Endothelial cell of umbilical vein (primary cell): ENCODE measurements at regions not wholly inside any gene's neighbourhood (a gene's known extent, or its start where the extent isn't known, plus 50 kb on each side); places are given as distances from the start of the nearest gene placed in this dataset.

ENCODE experiments used
- BruUV-seq: library from RNA; stranded (reverse); fragments of 400-500 nt; replicated peaks from 2 replicates; lab custom pipeline; 2021; lab: Mats Ljungman, UMichigan
- CTCF ChIA-PET: fragments of 300-600, 350-600 bp; sonication (Branson Sonifier 250); formaldehyde crosslinking; loops from one replicate; lab custom pipeline; 2021; ENCODE audit warnings: antibody characterized with exemption, inconsistent platforms; lab: Charles Lee
- POLR2A ChIA-PET: fragments of 300-600, 350-600 bp; sonication (Branson Sonifier 250); formaldehyde crosslinking; loops from one replicate; lab custom pipeline; 2021; ENCODE audit warnings: antibody characterized with exemption, inconsistent platforms; lab: Charles Lee
- DNase-seq: peaks from one replicate; pipeline ENCODE4 v3.0.0-alpha.2; 2011; ENCODE audit warnings: low read depth, low spot score
- FAIRE-seq: peaks from 2 replicates; lab custom pipeline; 2011; peaks lifted over from hg19 to GRCh38; lab: Jason Lieb, UNC
- H2AFZ ChIP-seq: 2 replicates; pipeline ENCODE4 v1.6.0; 2012; ENCODE audit warnings: low read depth, low read length, control low read depth, inconsistent platforms
- H3K27ac ChIP-seq: 2 replicates; pipeline ENCODE4 v1.5.1; 2011; ENCODE audit warnings: low read depth, mild to moderate bottlenecking, control low read depth, low read length, moderate library complexity; ENCODE audit not compliant: insufficient read depth
- H3K27me3 ChIP-seq, 2 experiments: 2 replicates each; pipeline versions ENCODE4 v1.6.0 to v1.6.1; 2011; ENCODE audit warnings: low read length in 2 of 2, mixed read lengths in 1 of 2; ENCODE audit not compliant: control insufficient read depth in 2 of 2, insufficient read depth in 2 of 2
- H3K36me3 ChIP-seq, 2 experiments: 2 replicates in 1 of 2; 3 replicates in 1 of 2; pipeline ENCODE4 v1.5.1; 2011; ENCODE audit warnings: low read length in 2 of 2, mild to moderate bottlenecking in 1 of 2, moderate library complexity in 1 of 2; ENCODE audit not compliant: control insufficient read depth in 2 of 2, insufficient read depth in 2 of 2; ENCODE audit errors: extremely low read depth in 1 of 2
- H3K4me1 ChIP-seq: 3 replicates; pipeline ENCODE4 v1.5.1; 2011; ENCODE audit warnings: mild to moderate bottlenecking, low read length; ENCODE audit not compliant: control insufficient read depth, insufficient read depth; ENCODE audit errors: extremely low read depth
- H3K4me2 ChIP-seq: 2 replicates; pipeline ENCODE4 v1.6.1; 2011; ENCODE audit warnings: low read length, control low read depth, mixed read lengths; ENCODE audit not compliant: insufficient read depth
- H3K4me3 ChIP-seq, 3 experiments: fragments of 200-600 bp in 1 of 3; sonication (generic), shearing (Covaris generic) in 1 of 3; replicated peaks in 1 of 3; 2 replicates each; pipeline ENCODE4 v1.5.1; 2011 to 2016; ENCODE audit warnings: control low read depth in 3 of 3, low read length in 3 of 3, mild to moderate bottlenecking in 2 of 3, inconsistent platforms in 1 of 3, low read depth in 1 of 3, moderate library complexity in 1 of 3; ENCODE audit not compliant: insufficient read depth in 1 of 3
- H3K79me2 ChIP-seq: 2 replicates; pipeline ENCODE4 v1.6.0; 2012; ENCODE audit warnings: low read length, inconsistent platforms; ENCODE audit not compliant: control insufficient read depth, insufficient read depth
- H3K9ac ChIP-seq: replicated peaks from 2 replicates; pipeline ENCODE3; 2011; ENCODE audit warnings: low read length, control low read depth; ENCODE audit not compliant: insufficient read depth; ENCODE audit errors: extremely low read depth
- H3K9me1 ChIP-seq: replicated peaks from 3 replicates; pipeline ENCODE4 v1.6.0; 2011; ENCODE audit warnings: mild to moderate bottlenecking, low read length; ENCODE audit not compliant: control insufficient read depth, insufficient read depth; ENCODE audit errors: extremely low read depth
- H3K9me3 ChIP-seq: replicated peaks from 2 replicates; pipeline ENCODE4 v1.5.1; 2012; ENCODE audit warnings: low read length, inconsistent platforms; ENCODE audit not compliant: control insufficient read depth, insufficient read depth
- H4K20me1 ChIP-seq: replicated peaks from 2 replicates; pipeline ENCODE3; 2011; ENCODE audit warnings: mild to moderate bottlenecking, low read length; ENCODE audit not compliant: control insufficient read depth, insufficient read depth; ENCODE audit errors: extremely low read depth
- CTCF ChIP-seq, 2 donors: IDR thresholded peaks; 1 replicate in 1 of 2; 2 replicates in 1 of 2; pipeline ENCODE4 v1.5.1; 2011; ENCODE audit warnings: low read length in 2 of 2, mild to moderate bottlenecking in 2 of 2, moderate library complexity in 2 of 2, control low read depth in 1 of 2, inconsistent platforms in 1 of 2, low read depth in 1 of 2; ENCODE audit not compliant: insufficient read depth in 1 of 2; ENCODE audit errors: extremely low read depth in 1 of 2
- EZH2 ChIP-seq: IDR thresholded peaks from 2 replicates; pipeline ENCODE4 v1.6.1; 2012; ENCODE audit warnings: borderline replicate concordance, low read depth, mild to moderate bottlenecking, moderate library complexity, low read length, inconsistent platforms; ENCODE audit not compliant: severe bottlenecking
- FOS ChIP-seq: IDR thresholded peaks from 2 replicates; pipeline ENCODE4 v1.6.1; 2011; ENCODE audit warnings: mild to moderate bottlenecking, low read length, moderate library complexity, borderline replicate concordance; ENCODE audit not compliant: insufficient read depth
- GATA2 ChIP-seq: IDR thresholded peaks from 2 replicates; pipeline ENCODE4 v1.7.0; 2011; ENCODE audit warnings: low read depth, mild to moderate bottlenecking, moderate library complexity, mixed read lengths, low read length; ENCODE audit not compliant: insufficient read length, insufficient read depth
- JUN ChIP-seq: IDR thresholded peaks from 2 replicates; pipeline ENCODE4 v1.6.1; 2011; ENCODE audit warnings: borderline replicate concordance, low read depth; ENCODE audit not compliant: insufficient read length, insufficient read depth
- MAX ChIP-seq: IDR thresholded peaks from 2 replicates; pipeline ENCODE4 v1.6.1; 2011; ENCODE audit not compliant: insufficient read depth, insufficient read length
- MYC ChIP-seq: IDR thresholded peaks from one replicate; pipeline ENCODE4 v1.6.1; 2011; ENCODE audit warnings: mild to moderate bottlenecking, low read depth, low read length
- POLR2A ChIP-seq: IDR thresholded peaks from 2 replicates; pipeline ENCODE4 v1.6.1; 2012; ENCODE audit warnings: low read depth, mild to moderate bottlenecking, control low read depth, low read length
- POLR2AphosphoS5 ChIP-seq: IDR thresholded peaks from 2 replicates; pipeline ENCODE4 v1.6.1; 2012; ENCODE audit warnings: low read depth, mild to moderate bottlenecking, control low read depth, low read length, moderate library complexity; ENCODE audit not compliant: insufficient read depth
- dilution Hi-C: fragments of 300-500 bp; cut with MboI; formaldehyde crosslinking; loops from one replicate; pipeline ENCODE4 v1.15.0; 2019; ENCODE audit warnings: low sequenced_read_pairs; ENCODE audit not compliant: extremely low pct_ligation_motif_present
- intact Hi-C: fragments of 100-400 bp; cut with micrococcal nuclease; formaldehyde crosslinking; loops from one replicate; pipeline ENCODE4 v1.10.0; 2022

DNA sequence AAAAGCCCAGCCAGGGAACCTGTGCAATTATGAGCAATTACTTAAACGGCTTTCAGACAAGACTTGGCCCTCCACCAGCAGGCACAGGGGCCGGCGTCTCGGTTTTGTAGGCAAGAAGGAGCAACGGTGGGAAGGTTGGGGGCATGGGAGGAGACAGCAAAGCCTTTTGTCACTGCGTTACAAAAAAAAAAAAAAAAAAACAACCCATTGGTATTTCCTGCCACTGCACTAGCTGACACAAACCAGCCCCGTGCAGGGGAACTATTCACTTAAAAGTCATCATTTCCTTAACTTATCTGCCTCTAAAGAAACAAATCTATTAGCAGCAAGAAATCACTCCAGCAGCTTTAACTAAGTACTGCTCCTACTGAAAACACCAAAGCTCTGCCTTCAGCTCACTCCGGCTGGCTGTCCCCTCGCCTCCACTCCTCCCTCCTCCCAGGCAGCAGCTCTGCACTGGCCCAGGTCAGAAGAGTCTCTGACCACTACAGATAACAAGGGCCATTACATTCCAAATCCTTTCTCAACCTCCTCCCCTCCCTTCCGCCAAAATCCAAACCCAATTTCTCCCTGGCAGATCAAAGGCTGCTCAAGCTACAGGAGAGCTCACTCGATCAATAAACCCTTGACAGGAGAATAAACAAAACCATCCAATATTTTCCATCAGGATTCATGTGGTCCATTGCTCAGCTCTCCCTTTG lies 105.2 kb upstream of the CDKN3 start:
- intact Hi-C loops: no loop called here
- Histone ChIP-seq H4K20me1 (no peaks in the 10 kb centered on the region), H3K27ac (no peak overlapping the region), H3K79me2 (no peaks in the 10 kb centered on the region), H2AFZ (peak overlapping the region; percentile 48), H3K9me3 (no peaks in the 10 kb centered on the region), H3K4me1 (peaks cover 11% of the 10 kb centered on the region), H3K4me3 (no peak overlapping the region), H3K9me1 (no peaks in the 10 kb centered on the region), H3K36me3 (no peaks in the 10 kb centered on the region), H3K4me2 (peak overlapping the region; percentile 28), H3K27me3 (no peaks in the 10 kb centered on the region), H3K9ac (no peak overlapping the region)
- TF ChIP-seq CTCF (IDR thresholded peaks at IDR 0.05; ENCODE audit: extremely low read depth in 1 of 2, insufficient read depth in 1 of 2, low read depth in 1 of 2, low read length in 2 of 2): no peak
- no peak for TF ChIP-seq MAX
- no peak for TF ChIP-seq JUN
- TF ChIP-seq MYC: no peak
- no peak for TF ChIP-seq GATA2
- no peak for TF ChIP-seq EZH2
- no peak for TF ChIP-seq POLR2A
- TF ChIP-seq FOS: no peak
- TF ChIP-seq POLR2AphosphoS5: no peak
- BruUV-seq: no TSS peak
- FAIRE-seq: no peak
- dilution Hi-C loops: no loop called here
- CTCF ChIA-PET: interaction anchor here (0.8 to 2.6 kb wide), 3 partner anchors 10 to 38 kb away, joined by 4 to 19 read pairs (median 4); no protein-coding TSS in a partner anchor
- DNase-seq: peak; percentile 41
- POLR2A ChIA-PET: interaction anchor here (0.6 kb wide), 1 partner anchor 283 kb away, joined by 3 read pairs; no protein-coding TSS in a partner anchor
